Astrocyte (in vitro differentiated cells and primary cell): ENCODE measurements at regions not wholly inside any gene's neighbourhood (a gene's known extent, or its start where the extent isn't known, plus 50 kb on each side); places are given as distances from the start of the nearest gene placed in this dataset.
"Not testable (repeated sequence)": the region's sequence is repeated elsewhere in the genome, so short reads cannot be mapped to it uniquely, and the experiment has no call there.

ENCODE experiments used
- DNase-seq: peaks from one replicate; pipeline ENCODE4 v3.0.0-alpha.2; 2010; ENCODE audit warnings: low read depth
- FAIRE-seq: peaks from 2 replicates; lab custom pipeline; 2011; peaks lifted over from hg19 to GRCh38; lab: Jason Lieb, UNC
- H2AFZ ChIP-seq: 2 replicates; pipeline ENCODE4 v1.6.0; 2012; ENCODE audit warnings: low read depth, low read length, inconsistent platforms
- H3K27ac ChIP-seq: 2 replicates; pipeline ENCODE4 v1.5.1; 2011; ENCODE audit warnings: low read depth, low read length, inconsistent platforms
- H3K27me3 ChIP-seq: 2 replicates; pipeline ENCODE4 v1.6.0; 2011; ENCODE audit warnings: low read length, inconsistent platforms; ENCODE audit not compliant: insufficient read depth
- H3K36me3 ChIP-seq: 2 replicates; pipeline ENCODE4 v1.5.1; 2011; ENCODE audit warnings: low read length, inconsistent platforms; ENCODE audit not compliant: insufficient read depth
- H3K4me1 ChIP-seq: 2 replicates; pipeline ENCODE4 v1.5.1; 2011; ENCODE audit warnings: low read length, inconsistent platforms; ENCODE audit not compliant: insufficient read depth
- H3K4me2 ChIP-seq: 2 replicates; pipeline ENCODE4 v1.6.0; 2012; ENCODE audit warnings: low read length, inconsistent platforms
- H3K4me3 ChIP-seq: 2 replicates; pipeline ENCODE4 v1.5.1; 2011; ENCODE audit warnings: low read depth, mild to moderate bottlenecking, low read length, inconsistent platforms; ENCODE audit not compliant: insufficient read depth
- H3K79me2 ChIP-seq: 2 replicates; pipeline ENCODE4 v1.6.0; 2012; ENCODE audit warnings: mild to moderate bottlenecking, low read length, inconsistent platforms; ENCODE audit not compliant: insufficient read depth
- H3K9ac ChIP-seq: 2 replicates; pipeline ENCODE4 v1.6.0; 2012; ENCODE audit warnings: mild to moderate bottlenecking, low read length, inconsistent platforms
- H3K9me3 ChIP-seq: 2 replicates; pipeline ENCODE4 v1.5.1; 2012; ENCODE audit warnings: low read depth, mild to moderate bottlenecking, low read length, inconsistent platforms; ENCODE audit not compliant: insufficient read depth
- H4K20me1 ChIP-seq: 2 replicates; pipeline ENCODE4 v1.6.0; 2012; ENCODE audit warnings: low read length, inconsistent platforms; ENCODE audit not compliant: insufficient read depth
- H3K27ac Mint-ChIP-seq: one replicate; pipeline ENCODE4 v1.8.0; 2021; ENCODE audit warnings: mild to moderate bottlenecking, mixed read lengths; ENCODE audit not compliant: unreplicated experiment
- H3K27me3 Mint-ChIP-seq: one replicate; pipeline ENCODE4 v1.8.0; 2021; ENCODE audit warnings: low read depth, mixed read lengths; ENCODE audit not compliant: unreplicated experiment
- H3K36me3 Mint-ChIP-seq: one replicate; pipeline ENCODE4 v1.8.0; 2021; ENCODE audit warnings: low read depth, mixed read lengths; ENCODE audit not compliant: unreplicated experiment
- H3K4me1 Mint-ChIP-seq: one replicate; pipeline ENCODE4 v1.8.0; 2021; ENCODE audit warnings: low read depth, mixed read lengths; ENCODE audit not compliant: unreplicated experiment
- H3K4me3 Mint-ChIP-seq: one replicate; pipeline ENCODE4 v1.8.0; 2021; ENCODE audit warnings: mild to moderate bottlenecking, moderate library complexity, mixed read lengths; ENCODE audit not compliant: unreplicated experiment
- H3K9me3 Mint-ChIP-seq: one replicate; pipeline ENCODE4 v1.8.0; 2021; ENCODE audit warnings: mild to moderate bottlenecking, mixed read lengths; ENCODE audit not compliant: unreplicated experiment
- EZH2 ChIP-seq: IDR thresholded peaks from 2 replicates; pipeline ENCODE4 v1.6.1; 2012; ENCODE audit warnings: mild to moderate bottlenecking, low read length, inconsistent platforms; ENCODE audit not compliant: insufficient read depth
- TF ChIP-seq, protein P1 (sequence below): IDR thresholded peaks from 2 replicates; pipeline ENCODE4 v1.5.1; 2011; ENCODE audit warnings: low read depth, mild to moderate bottlenecking, inconsistent platforms, low read length, moderate library complexity; ENCODE audit not compliant: insufficient read depth

GRCh38 chr10:29772403-29772802 lies 137.6 kb upstream of the SVIL start:
- Histone ChIP-seq H3K9me3 (no peaks in the 10 kb centered on the region), H2AFZ (no peak overlapping the region), H3K36me3 (no peaks in the 10 kb centered on the region), H3K4me1 (no peaks in the 10 kb centered on the region), H3K27ac (no peak overlapping the region), H4K20me1 (no peaks in the 10 kb centered on the region), H3K4me2 (no peak overlapping the region), H3K27me3 (no peaks in the 10 kb centered on the region), H3K79me2 (no peaks in the 10 kb centered on the region), H3K4me3 (no peak overlapping the region), H3K9ac (no peak overlapping the region)
- H3K9me3 Mint-ChIP-seq = peaks cover 4% of the 10 kb centered on the region
- H3K4me3 Mint-ChIP-seq = no peak overlapping the region
- no peaks in the 10 kb centered on the region for H3K4me1 Mint-ChIP-seq
- TF ChIP-seq, protein P1, sequence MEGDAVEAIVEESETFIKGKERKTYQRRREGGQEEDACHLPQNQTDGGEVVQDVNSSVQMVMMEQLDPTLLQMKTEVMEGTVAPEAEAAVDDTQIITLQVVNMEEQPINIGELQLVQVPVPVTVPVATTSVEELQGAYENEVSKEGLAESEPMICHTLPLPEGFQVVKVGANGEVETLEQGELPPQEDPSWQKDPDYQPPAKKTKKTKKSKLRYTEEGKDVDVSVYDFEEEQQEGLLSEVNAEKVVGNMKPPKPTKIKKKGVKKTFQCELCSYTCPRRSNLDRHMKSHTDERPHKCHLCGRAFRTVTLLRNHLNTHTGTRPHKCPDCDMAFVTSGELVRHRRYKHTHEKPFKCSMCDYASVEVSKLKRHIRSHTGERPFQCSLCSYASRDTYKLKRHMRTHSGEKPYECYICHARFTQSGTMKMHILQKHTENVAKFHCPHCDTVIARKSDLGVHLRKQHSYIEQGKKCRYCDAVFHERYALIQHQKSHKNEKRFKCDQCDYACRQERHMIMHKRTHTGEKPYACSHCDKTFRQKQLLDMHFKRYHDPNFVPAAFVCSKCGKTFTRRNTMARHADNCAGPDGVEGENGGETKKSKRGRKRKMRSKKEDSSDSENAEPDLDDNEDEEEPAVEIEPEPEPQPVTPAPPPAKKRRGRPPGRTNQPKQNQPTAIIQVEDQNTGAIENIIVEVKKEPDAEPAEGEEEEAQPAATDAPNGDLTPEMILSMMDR = no peak
- TF ChIP-seq EZH2 = no peak
- DNase-seq (no peak), FAIRE-seq (no peak)
- peaks cover 1% of the 10 kb centered on the region for H3K36me3 Mint-ChIP-seq
- H3K27me3 Mint-ChIP-seq = peaks cover 10% of the 10 kb centered on the region
- H3K27ac Mint-ChIP-seq = no peak overlapping the region

DNA sequence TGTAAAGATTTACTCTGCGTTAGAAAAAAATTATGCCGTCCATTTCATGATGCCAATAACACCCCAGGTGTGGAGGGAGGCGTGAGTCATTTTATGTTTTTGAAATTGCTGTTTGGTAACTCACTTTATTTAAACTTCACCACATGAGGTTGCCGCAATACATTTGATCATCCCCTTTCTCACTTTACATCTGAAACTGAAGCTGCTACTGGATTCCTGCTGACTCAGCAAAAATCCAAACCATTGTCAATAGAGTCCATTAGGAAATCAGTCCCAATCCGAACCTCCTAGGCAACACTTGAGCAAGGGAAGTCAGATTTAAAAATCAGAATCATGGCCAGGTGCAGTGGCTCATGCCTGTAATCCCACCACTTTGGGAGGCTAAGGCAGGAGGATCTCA lies 136.6 kb upstream of the SVIL start:
- no peak for TF ChIP-seq EZH2
- TF ChIP-seq, protein P1 = no peak
- H3K4me1 Mint-ChIP-seq = no peaks in the 10 kb centered on the region
- H3K27ac Mint-ChIP-seq = no peak overlapping the region
- peaks cover 4% of the 10 kb centered on the region for H3K9me3 Mint-ChIP-seq
- no peaks in the 10 kb centered on the region for H3K79me2 ChIP-seq
- H3K27ac ChIP-seq = no peak overlapping the region
- FAIRE-seq = no peak
- H3K27me3 ChIP-seq = no peaks in the 10 kb centered on the region
- H3K36me3 ChIP-seq = no peaks in the 10 kb centered on the region
- DNase-seq = no peak
- no peaks in the 10 kb centered on the region for H4K20me1 ChIP-seq
- no peak overlapping the region for H2AFZ ChIP-seq
- no peak overlapping the region for H3K4me3 ChIP-seq
- H3K4me2 ChIP-seq = no peak overlapping the region
- peaks cover 11% of the 10 kb centered on the region for H3K27me3 Mint-ChIP-seq
- H3K9me3 ChIP-seq = no peaks in the 10 kb centered on the region
- peaks cover 1% of the 10 kb centered on the region for H3K36me3 Mint-ChIP-seq
- no peak overlapping the region for H3K9ac ChIP-seq
- H3K4me3 Mint-ChIP-seq = no peak overlapping the region
- no peaks in the 10 kb centered on the region for H3K4me1 ChIP-seq

DNA sequence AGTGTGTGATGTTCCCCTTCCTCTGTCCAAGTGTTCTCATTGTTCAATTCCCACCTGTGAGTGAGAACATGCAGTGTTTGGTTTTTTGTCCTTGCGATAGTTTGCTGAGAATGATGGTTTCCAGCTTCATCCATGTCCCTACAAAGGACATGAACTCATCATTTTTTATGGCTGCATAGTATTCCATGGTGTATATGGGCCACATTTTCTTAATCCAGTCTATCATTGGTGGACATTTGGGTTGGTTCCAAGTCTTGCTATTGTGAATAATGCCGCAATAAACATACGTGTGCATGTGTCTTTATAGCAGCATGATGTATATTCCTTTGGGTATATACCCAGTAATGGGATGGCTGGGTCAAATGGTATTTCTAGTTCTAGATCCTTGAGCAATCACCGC lies 134.5 kb upstream of the SVIL start:
- not testable (repeated sequence) for H4K20me1 ChIP-seq, H3K9me3 ChIP-seq, H3K4me2 ChIP-seq, H2AFZ ChIP-seq, H3K36me3 ChIP-seq, H3K27ac Mint-ChIP-seq, H3K79me2 ChIP-seq, H3K4me3 ChIP-seq, H3K9me3 Mint-ChIP-seq, FAIRE-seq, H3K4me1 Mint-ChIP-seq, H3K27me3 ChIP-seq, DNase-seq, H3K27ac ChIP-seq, H3K36me3 Mint-ChIP-seq, H3K9ac ChIP-seq, H3K4me1 ChIP-seq, H3K4me3 Mint-ChIP-seq
- H3K27me3 Mint-ChIP-seq = peaks cover 11% of the 10 kb centered on the region
